ENCODE measurements at regions not wholly inside any gene's neighbourhood (a gene's known extent, or its start where the extent isn't known, plus 50 kb on each side); places are given as distances from the start of the nearest gene placed in this dataset.

DNA sequence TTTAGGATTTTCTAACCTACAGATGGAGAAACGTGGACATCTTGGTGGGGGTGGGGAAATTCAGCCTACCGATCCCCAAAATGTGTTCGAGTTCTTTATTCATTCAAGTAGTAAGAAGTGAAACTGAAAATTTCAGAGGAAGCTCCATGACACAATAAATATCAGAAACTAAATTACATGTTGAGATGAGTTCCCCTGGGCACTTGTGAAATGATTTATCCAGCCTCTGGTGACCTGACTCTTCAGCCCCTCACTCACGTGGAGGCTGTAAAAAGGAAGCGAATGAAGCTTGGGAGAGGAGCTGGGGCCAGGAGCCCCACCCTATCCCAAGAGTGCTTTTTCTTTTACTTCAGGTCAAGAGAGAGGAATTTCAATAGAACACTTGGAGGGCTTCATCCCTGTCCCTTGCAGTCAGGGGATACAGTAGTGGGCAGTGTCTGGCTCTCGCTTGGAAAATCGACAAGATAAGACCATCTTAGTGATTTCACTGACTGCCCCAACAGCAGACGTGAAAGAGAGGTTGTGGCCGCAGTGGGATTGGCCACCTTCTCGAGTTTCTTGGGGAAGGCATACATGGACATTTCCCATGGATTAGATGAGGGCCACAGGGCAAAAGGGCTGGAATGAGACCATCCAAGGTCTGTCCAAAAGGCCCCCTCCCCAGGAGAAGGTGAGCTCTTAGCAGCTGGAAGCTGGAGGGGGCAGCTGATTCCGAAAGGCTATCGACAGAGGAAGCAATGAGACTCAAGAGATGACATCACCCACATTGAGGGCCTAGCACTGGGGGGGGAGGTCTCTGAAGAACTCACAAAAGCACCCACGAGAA is 76.8 kb upstream of the SH3PXD2B start:
- Mint-ChIP-seq H3K27ac (no peak overlapping the region), H3K36me3 (ENCODE audit: low read depth) (no peaks in the 10 kb centered on the region), H3K9me3 (no peaks in the 10 kb centered on the region), H3K27me3 (ENCODE audit: insufficient read depth) (peaks cover 5% of the 10 kb centered on the region), H3K4me3 (no peak overlapping the region), H3K4me1 (no peaks in the 10 kb centered on the region)
- TF ChIP-seq, protein P1, sequence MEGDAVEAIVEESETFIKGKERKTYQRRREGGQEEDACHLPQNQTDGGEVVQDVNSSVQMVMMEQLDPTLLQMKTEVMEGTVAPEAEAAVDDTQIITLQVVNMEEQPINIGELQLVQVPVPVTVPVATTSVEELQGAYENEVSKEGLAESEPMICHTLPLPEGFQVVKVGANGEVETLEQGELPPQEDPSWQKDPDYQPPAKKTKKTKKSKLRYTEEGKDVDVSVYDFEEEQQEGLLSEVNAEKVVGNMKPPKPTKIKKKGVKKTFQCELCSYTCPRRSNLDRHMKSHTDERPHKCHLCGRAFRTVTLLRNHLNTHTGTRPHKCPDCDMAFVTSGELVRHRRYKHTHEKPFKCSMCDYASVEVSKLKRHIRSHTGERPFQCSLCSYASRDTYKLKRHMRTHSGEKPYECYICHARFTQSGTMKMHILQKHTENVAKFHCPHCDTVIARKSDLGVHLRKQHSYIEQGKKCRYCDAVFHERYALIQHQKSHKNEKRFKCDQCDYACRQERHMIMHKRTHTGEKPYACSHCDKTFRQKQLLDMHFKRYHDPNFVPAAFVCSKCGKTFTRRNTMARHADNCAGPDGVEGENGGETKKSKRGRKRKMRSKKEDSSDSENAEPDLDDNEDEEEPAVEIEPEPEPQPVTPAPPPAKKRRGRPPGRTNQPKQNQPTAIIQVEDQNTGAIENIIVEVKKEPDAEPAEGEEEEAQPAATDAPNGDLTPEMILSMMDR (conservative IDR thresholded peaks at IDR 0.05), result no peak
- H3K4me3 ChIP-seq (ENCODE audit: low read length), result no peak overlapping the region
- no peaks in the 10 kb centered on the region for H3K36me3 ChIP-seq (ENCODE audit: control insufficient read depth, insufficient read depth, low read length)
- no peaks in the 10 kb centered on the region for H3K9me3 ChIP-seq (ENCODE audit: control insufficient read depth, low read length)
- no peaks in the 10 kb centered on the region for H3K4me1 ChIP-seq (ENCODE audit: control insufficient read depth, insufficient read depth, low read length)
- H3K27ac ChIP-seq (ENCODE audit: low read depth, low read length), result no peak overlapping the region
- H3K9ac ChIP-seq (ENCODE audit: extremely low read depth, low read length, poor library complexity, severe bottlenecking), result no peak overlapping the region
- DNase-seq, result peak; percentile 27
- no peaks in the 10 kb centered on the region for H3K27me3 ChIP-seq (ENCODE audit: control insufficient read depth, insufficient read depth, low read length, poor library complexity, severe bottlenecking)
- WGBS, 2 experiments (ENCODE audit: insufficient coverage in 1 of 2, insufficient read length in 1 of 2), result 87 to 90% methylated on average over 9 to 13 of the region's 13 CpGs

DNA sequence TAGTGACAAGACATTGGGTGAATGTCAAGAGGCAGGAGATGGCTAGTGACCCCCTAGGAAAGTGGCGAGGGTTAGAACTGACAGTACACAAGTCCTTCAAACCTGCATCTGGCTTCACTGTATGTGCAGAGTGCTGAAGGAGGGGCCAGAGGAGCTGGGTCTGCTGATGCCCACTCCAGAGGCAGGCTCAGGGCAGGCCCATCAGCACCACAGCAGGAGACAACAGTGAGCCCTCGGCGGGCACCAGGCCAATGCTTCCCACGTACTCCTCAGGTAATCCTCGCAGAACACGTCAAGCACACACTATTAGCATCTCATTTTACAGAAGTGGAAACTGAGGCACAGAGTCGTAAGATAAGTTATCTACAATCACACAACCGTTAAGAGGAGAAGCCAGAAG is 76.1 kb upstream of the SH3PXD2B start:
- peak; percentile 25 for DNase-seq
- Histone ChIP-seq H3K9ac (ENCODE audit: extremely low read depth, low read length, poor library complexity, severe bottlenecking) (no peak overlapping the region), H3K27me3 (ENCODE audit: control insufficient read depth, insufficient read depth, low read length, poor library complexity, severe bottlenecking) (no peaks in the 10 kb centered on the region), H3K4me1 (ENCODE audit: control insufficient read depth, insufficient read depth, low read length) (no peaks in the 10 kb centered on the region), H3K27ac (ENCODE audit: low read depth, low read length) (no peak overlapping the region), H3K36me3 (ENCODE audit: control insufficient read depth, insufficient read depth, low read length) (no peaks in the 10 kb centered on the region), H3K9me3 (ENCODE audit: control insufficient read depth, low read length) (no peaks in the 10 kb centered on the region), H3K4me3 (ENCODE audit: low read length) (no peak overlapping the region)
- Mint-ChIP-seq H3K9me3 (no peaks in the 10 kb centered on the region), H3K27ac (no peak overlapping the region), H3K27me3 (ENCODE audit: insufficient read depth) (peaks cover 6% of the 10 kb centered on the region), H3K36me3 (ENCODE audit: low read depth) (no peaks in the 10 kb centered on the region), H3K4me1 (no peaks in the 10 kb centered on the region), H3K4me3 (no peak overlapping the region)
- TF ChIP-seq, protein P1 (conservative IDR thresholded peaks at IDR 0.05), result no peak
- 94 to 96% methylated on average over 3 to 8 of the region's 8 CpGs for WGBS, 2 experiments (ENCODE audit: insufficient coverage in 1 of 2, insufficient read length in 1 of 2)

DNA sequence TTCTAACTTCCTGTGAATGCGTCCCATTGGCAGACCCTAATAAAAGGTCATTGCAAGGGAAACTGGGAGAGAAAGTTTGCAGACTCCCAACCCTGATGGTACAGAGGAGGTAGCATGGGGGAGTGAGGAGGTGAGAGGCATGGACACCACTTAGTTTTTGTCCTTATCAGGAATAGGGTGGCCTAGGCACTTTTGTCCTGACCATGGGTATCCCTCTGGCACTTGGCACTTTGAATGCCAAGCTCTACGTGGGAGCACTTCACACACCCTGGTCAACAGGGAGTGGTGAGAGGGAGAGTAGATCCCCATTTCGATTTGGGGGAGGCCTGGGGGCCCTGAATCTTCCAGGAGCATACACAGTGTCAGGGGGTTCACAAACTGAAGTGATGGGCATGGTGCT is 75.6 kb upstream of the SH3PXD2B start:
- no peaks in the 10 kb centered on the region for H3K36me3 Mint-ChIP-seq (ENCODE audit: low read depth)
- Histone ChIP-seq H3K4me3 (ENCODE audit: low read length) (no peak overlapping the region), H3K27ac (ENCODE audit: low read depth, low read length) (no peak overlapping the region), H3K36me3 (ENCODE audit: control insufficient read depth, insufficient read depth, low read length) (no peaks in the 10 kb centered on the region), H3K27me3 (ENCODE audit: control insufficient read depth, insufficient read depth, low read length, poor library complexity, severe bottlenecking) (no peaks in the 10 kb centered on the region), H3K9ac (ENCODE audit: extremely low read depth, low read length, poor library complexity, severe bottlenecking) (no peak overlapping the region), H3K4me1 (ENCODE audit: control insufficient read depth, insufficient read depth, low read length) (no peaks in the 10 kb centered on the region), H3K9me3 (ENCODE audit: control insufficient read depth, low read length) (no peaks in the 10 kb centered on the region)
- no peaks in the 10 kb centered on the region for H3K4me1 Mint-ChIP-seq
- no peak overlapping the region for H3K4me3 Mint-ChIP-seq
- no peaks in the 10 kb centered on the region for H3K9me3 Mint-ChIP-seq
- TF ChIP-seq, protein P1 (conservative IDR thresholded peaks at IDR 0.05), result no peak
- WGBS, 2 experiments (ENCODE audit: insufficient coverage in 1 of 2, insufficient read length in 1 of 2), result 75 to 83% methylated on average over 2 to 3 of the region's 3 CpGs
- peaks cover 7% of the 10 kb centered on the region for H3K27me3 Mint-ChIP-seq (ENCODE audit: insufficient read depth)
- no peak for DNase-seq
- no peak overlapping the region for H3K27ac Mint-ChIP-seq
